Keratinocyte (primary cell): ENCODE measurements at regions not wholly inside any gene's neighbourhood (a gene's known extent, or its start where the extent isn't known, plus 50 kb on each side); places are given as distances from the start of the nearest gene placed in this dataset.

ENCODE experiments used
- DNase-seq: peaks from one replicate; pipeline ENCODE4 v3.0.0-alpha.2; 2011; ENCODE audit warnings: low read depth, missing footprints, low spot score
- FAIRE-seq: peaks from 2 replicates; lab custom pipeline; 2011; peaks lifted over from hg19 to GRCh38; lab: Jason Lieb, UNC
- H2AFZ ChIP-seq: 2 replicates; pipeline ENCODE4 v1.6.0; 2012; ENCODE audit warnings: low read length, control low read depth, inconsistent platforms; ENCODE audit not compliant: control insufficient read depth
- H3K27ac ChIP-seq: 2 replicates; pipeline ENCODE4 v1.5.1; 2011; ENCODE audit warnings: low read length; ENCODE audit not compliant: control insufficient read depth, insufficient read depth
- H3K27me3 ChIP-seq: 3 replicates; pipeline ENCODE4 v1.6.0; 2011; ENCODE audit warnings: low read length; ENCODE audit not compliant: control insufficient read depth, insufficient read depth; ENCODE audit errors: extremely low read depth
- H3K36me3 ChIP-seq, 2 experiments: 2 replicates in 1 of 2; 3 replicates in 1 of 2; pipeline ENCODE4 v1.5.1; 2011; ENCODE audit warnings: low read length in 2 of 2, mild to moderate bottlenecking in 1 of 2; ENCODE audit not compliant: control insufficient read depth in 2 of 2, insufficient read depth in 2 of 2; ENCODE audit errors: extremely low read depth in 1 of 2
- H3K4me1 ChIP-seq: 3 replicates; pipeline ENCODE4 v1.5.1; 2011; ENCODE audit warnings: low read length; ENCODE audit not compliant: control insufficient read depth, insufficient read depth; ENCODE audit errors: extremely low read depth
- H3K4me2 ChIP-seq: 3 replicates; pipeline ENCODE4 v1.6.0; 2011; ENCODE audit warnings: low read depth, low read length; ENCODE audit not compliant: control insufficient read depth, insufficient read depth; ENCODE audit errors: extremely low read depth
- H3K4me3 ChIP-seq, 3 experiments: fragments of 200-600 bp in 1 of 3; sonication (generic) in 1 of 3; 2 replicates in 2 of 3; 3 replicates in 1 of 3; pipeline ENCODE4 v1.5.1; 2011 to 2016; ENCODE audit warnings: low read length in 3 of 3, mild to moderate bottlenecking in 3 of 3, control low read depth in 2 of 3, inconsistent platforms in 1 of 3, low read depth in 1 of 3, mixed read lengths in 1 of 3, mixed run types in 1 of 3, moderate library complexity in 1 of 3; ENCODE audit not compliant: control insufficient read depth in 2 of 3, insufficient read depth in 2 of 3; ENCODE audit errors: extremely low read depth in 1 of 3
- H3K79me2 ChIP-seq: 2 replicates; pipeline ENCODE4 v1.6.0; 2012; ENCODE audit warnings: low read length; ENCODE audit not compliant: control insufficient read depth, insufficient read depth
- H3K9ac ChIP-seq: 3 replicates; pipeline ENCODE4 v1.6.0; 2011; ENCODE audit warnings: low read length; ENCODE audit not compliant: control insufficient read depth, insufficient read depth; ENCODE audit errors: extremely low read depth
- H3K9me1 ChIP-seq: 3 replicates; pipeline ENCODE4 v1.6.0; 2011; ENCODE audit warnings: low read length; ENCODE audit not compliant: control insufficient read depth, insufficient read depth; ENCODE audit errors: extremely low read depth
- H3K9me3 ChIP-seq: 2 replicates; pipeline ENCODE4 v1.5.1; 2012; ENCODE audit warnings: low read depth, low read length; ENCODE audit not compliant: control insufficient read depth
- H4K20me1 ChIP-seq: 3 replicates; pipeline ENCODE4 v1.6.0; 2011; ENCODE audit warnings: low read length; ENCODE audit not compliant: control insufficient read depth, insufficient read depth; ENCODE audit errors: extremely low read depth
- EZH2 ChIP-seq: IDR thresholded peaks from one replicate; pipeline ENCODE4 v1.6.1; 2012; ENCODE audit warnings: inconsistent platforms, mild to moderate bottlenecking, low read length, moderate library complexity
- dilution Hi-C: fragments of 300-500 bp; cut with MboI; formaldehyde crosslinking; loops from one replicate; pipeline ENCODE4 v1.7.0; 2020; ENCODE audit warnings: low sequenced_read_pairs; ENCODE audit not compliant: extremely low pct_ligation_motif_present
- TF ChIP-seq, protein P1 (sequence below), 3 experiments: IDR thresholded peaks in 1 of 3; conservative IDR thresholded peaks in 1 of 3; optimal IDR thresholded peaks in 1 of 3; 2 replicates in 2 of 3; 3 replicates in 1 of 3; pipeline versions ENCODE3 to v1.5.1; 2011; ENCODE audit warnings: low read length in 3 of 3, mild to moderate bottlenecking in 3 of 3, moderate library complexity in 2 of 3, control low read depth in 1 of 3, inconsistent platforms in 1 of 3; ENCODE audit not compliant: insufficient read depth in 2 of 3; ENCODE audit errors: extremely low read depth in 1 of 3

- no peaks in the 10 kb centered on the region for H3K4me1 ChIP-seq
- H3K36me3 ChIP-seq, result no peaks in the 10 kb centered on the region
- TF ChIP-seq, protein P1, sequence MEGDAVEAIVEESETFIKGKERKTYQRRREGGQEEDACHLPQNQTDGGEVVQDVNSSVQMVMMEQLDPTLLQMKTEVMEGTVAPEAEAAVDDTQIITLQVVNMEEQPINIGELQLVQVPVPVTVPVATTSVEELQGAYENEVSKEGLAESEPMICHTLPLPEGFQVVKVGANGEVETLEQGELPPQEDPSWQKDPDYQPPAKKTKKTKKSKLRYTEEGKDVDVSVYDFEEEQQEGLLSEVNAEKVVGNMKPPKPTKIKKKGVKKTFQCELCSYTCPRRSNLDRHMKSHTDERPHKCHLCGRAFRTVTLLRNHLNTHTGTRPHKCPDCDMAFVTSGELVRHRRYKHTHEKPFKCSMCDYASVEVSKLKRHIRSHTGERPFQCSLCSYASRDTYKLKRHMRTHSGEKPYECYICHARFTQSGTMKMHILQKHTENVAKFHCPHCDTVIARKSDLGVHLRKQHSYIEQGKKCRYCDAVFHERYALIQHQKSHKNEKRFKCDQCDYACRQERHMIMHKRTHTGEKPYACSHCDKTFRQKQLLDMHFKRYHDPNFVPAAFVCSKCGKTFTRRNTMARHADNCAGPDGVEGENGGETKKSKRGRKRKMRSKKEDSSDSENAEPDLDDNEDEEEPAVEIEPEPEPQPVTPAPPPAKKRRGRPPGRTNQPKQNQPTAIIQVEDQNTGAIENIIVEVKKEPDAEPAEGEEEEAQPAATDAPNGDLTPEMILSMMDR (optimal IDR thresholded peaks at IDR 0.05 in 1 of 3, IDR thresholded peaks at IDR 0.05 in 1 of 3, conservative IDR thresholded peaks at IDR 0.05 in 1 of 3; ENCODE audit: extremely low read depth in 1 of 3, insufficient read depth in 2 of 3, low read length in 3 of 3), result no peak
- no peak for TF ChIP-seq EZH2
- no peak overlapping the region for H2AFZ ChIP-seq
- FAIRE-seq, result no peak
- no peaks in the 10 kb centered on the region for H4K20me1 ChIP-seq
- dilution Hi-C loops, result no loop called here
- H3K27me3 ChIP-seq, result peaks cover 6% of the 10 kb centered on the region
- H3K4me3 ChIP-seq, result no peak overlapping the region
- no peak overlapping the region for H3K9ac ChIP-seq
- H3K9me1 ChIP-seq, result no peaks in the 10 kb centered on the region
- DNase-seq, result no peak
- H3K27ac ChIP-seq, result no peak overlapping the region
- no peaks in the 10 kb centered on the region for H3K9me3 ChIP-seq
- H3K4me2 ChIP-seq, result no peak overlapping the region
- H3K79me2 ChIP-seq, result no peaks in the 10 kb centered on the region
These were observed 614.9 kb downstream of the VRK1 start for GRCh38 chr14:97411938-97412612.

- H3K9ac ChIP-seq, result no peak overlapping the region
- no peak overlapping the region for H3K27ac ChIP-seq
- H4K20me1 ChIP-seq, result no peaks in the 10 kb centered on the region
- no peak overlapping the region for H2AFZ ChIP-seq
- H3K27me3 ChIP-seq, result peaks cover 6% of the 10 kb centered on the region
- no peaks in the 10 kb centered on the region for H3K9me3 ChIP-seq
- H3K9me1 ChIP-seq, result no peaks in the 10 kb centered on the region
- no peak for FAIRE-seq
- no peaks in the 10 kb centered on the region for H3K79me2 ChIP-seq
- dilution Hi-C loops, result no loop called here
- H3K4me3 ChIP-seq, result peak overlapping the region in 2 of 3 experiments; percentile 5 to 50
- H3K4me2 ChIP-seq, result peak overlapping the region; percentile 64
- TF ChIP-seq EZH2, result peak; percentile 20
- TF ChIP-seq, protein P1 (optimal IDR thresholded peaks at IDR 0.05 in 1 of 3, IDR thresholded peaks at IDR 0.05 in 1 of 3, conservative IDR thresholded peaks at IDR 0.05 in 1 of 3; ENCODE audit: extremely low read depth in 1 of 3, insufficient read depth in 2 of 3, low read length in 3 of 3), result no peak
- no peaks in the 10 kb centered on the region for H3K36me3 ChIP-seq
- no peaks in the 10 kb centered on the region for H3K4me1 ChIP-seq
- DNase-seq, result no peak
These were observed 615.9 kb downstream of the VRK1 start for GRCh38 chr14:97413022-97413539.
